Neuronal stem cell (in vitro differentiated cells): ENCODE measurements at regions not wholly inside any gene's neighbourhood (a gene's known extent, or its start where the extent isn't known, plus 50 kb on each side); places are given as distances from the start of the nearest gene placed in this dataset.

ENCODE experiments used
- DNase-seq: peaks from one replicate; pipeline ENCODE4 v3.0.0-alpha.2; 2013; ENCODE audit warnings: low spot score
- H2AFZ ChIP-seq: one replicate; pipeline ENCODE4 v1.6.1; 2013; ENCODE audit warnings: mild to moderate bottlenecking, low read length, inconsistent platforms
- H2AK5ac ChIP-seq: 2 replicates; pipeline ENCODE4 v1.6.1; 2013; ENCODE audit warnings: low read depth, mild to moderate bottlenecking, inconsistent platforms, low read length, moderate library complexity, mixed read lengths
- H2BK120ac ChIP-seq: 2 replicates; pipeline ENCODE4 v1.6.1; 2013; ENCODE audit warnings: low read depth, mild to moderate bottlenecking, inconsistent platforms, low read length, moderate library complexity, mixed read lengths
- H2BK12ac ChIP-seq: one replicate; pipeline ENCODE4 v1.6.1; 2013; ENCODE audit warnings: low read length, inconsistent platforms
- H2BK15ac ChIP-seq: 2 replicates; pipeline ENCODE4 v1.6.1; 2013; ENCODE audit warnings: mild to moderate bottlenecking, low read length, inconsistent platforms, mixed read lengths
- H2BK5ac ChIP-seq: one replicate; pipeline ENCODE4 v1.6.1; 2013; ENCODE audit warnings: inconsistent platforms, mild to moderate bottlenecking, low read length, moderate library complexity
- H3K14ac ChIP-seq: one replicate; pipeline ENCODE4 v1.6.1; 2013; ENCODE audit warnings: low read length, inconsistent platforms
- H3K18ac ChIP-seq: 2 replicates; pipeline ENCODE4 v1.6.1; 2013; ENCODE audit warnings: low read length, inconsistent platforms
- H3K23ac ChIP-seq: 2 replicates; pipeline ENCODE4 v1.6.1; 2013; ENCODE audit warnings: low read depth, mild to moderate bottlenecking, mixed read lengths, low read length, inconsistent platforms; ENCODE audit not compliant: poor library complexity
- H3K27ac ChIP-seq: replicated peaks from 3 replicates; pipeline ENCODE4 v1.5.1; 2013; ENCODE audit warnings: low read length, inconsistent platforms
- H3K27me3 ChIP-seq, 3 experiments: 2 replicates each; pipeline ENCODE4 v1.6.1; 2013; ENCODE audit warnings: low read length in 3 of 3, mild to moderate bottlenecking in 2 of 3, inconsistent platforms in 1 of 3, low read depth in 1 of 3, mixed read lengths in 1 of 3, moderate library complexity in 1 of 3; ENCODE audit not compliant: control insufficient read depth in 3 of 3, insufficient read depth in 3 of 3
- H3K36me3 ChIP-seq, 2 donors: replicated peaks in 1 of 2; 2 replicates each; pipeline ENCODE4 v1.6.1; 2013; ENCODE audit warnings: low read length in 2 of 2; ENCODE audit not compliant: control insufficient read depth in 2 of 2, insufficient read depth in 2 of 2
- H3K4ac ChIP-seq: 2 replicates; pipeline ENCODE4 v1.6.1; 2013; ENCODE audit warnings: inconsistent platforms, mild to moderate bottlenecking, low read length, moderate library complexity
- H3K4me1 ChIP-seq, 2 donors: 1 replicate in 1 of 2; 2 replicates in 1 of 2; pipeline ENCODE4 v1.6.1; 2013; ENCODE audit warnings: low read length in 2 of 2, low read depth in 1 of 2; ENCODE audit not compliant: control insufficient read depth in 2 of 2, insufficient read depth in 1 of 2
- H3K4me2 ChIP-seq: one replicate; pipeline ENCODE4 v1.6.1; 2013; ENCODE audit warnings: mild to moderate bottlenecking, low read length, inconsistent platforms; ENCODE audit not compliant: insufficient read depth, poor library complexity, severe bottlenecking
- H3K4me3 ChIP-seq, 2 donors: 2 replicates each; pipeline ENCODE4 v1.5.1; 2013; ENCODE audit warnings: low read length in 2 of 2, mild to moderate bottlenecking in 2 of 2, inconsistent platforms in 1 of 2, moderate library complexity in 1 of 2
- H3K79me1 ChIP-seq: one replicate; pipeline ENCODE4 v1.6.1; 2013; ENCODE audit warnings: low read depth, mild to moderate bottlenecking, inconsistent platforms, low read length, moderate library complexity
- H3K9ac ChIP-seq: one replicate; pipeline ENCODE4 v1.6.1; 2013; ENCODE audit warnings: mild to moderate bottlenecking, low read depth, low read length, inconsistent platforms; ENCODE audit not compliant: poor library complexity
- H3K9me3 ChIP-seq, 2 donors: replicated peaks in 1 of 2; 2 replicates each; pipeline versions ENCODE3 to v1.6.1; 2013; ENCODE audit warnings: low read length in 2 of 2, mild to moderate bottlenecking in 2 of 2, inconsistent platforms in 1 of 2, low read depth in 1 of 2, mixed read lengths in 1 of 2, moderate library complexity in 1 of 2; ENCODE audit not compliant: control insufficient read depth in 2 of 2, insufficient read depth in 1 of 2
- H4K8ac ChIP-seq: one replicate; pipeline ENCODE4 v1.6.1; 2013; ENCODE audit warnings: low read depth, mild to moderate bottlenecking, inconsistent platforms, low read length, moderate library complexity
- H4K91ac ChIP-seq: one replicate; pipeline ENCODE4 v1.6.1; 2013; ENCODE audit warnings: low read length, low read depth, mild to moderate bottlenecking, inconsistent platforms; ENCODE audit not compliant: poor library complexity
- WGBS, 2 donors: extraction: QIAGEN DNeasy Blood & Tissue Kit; methylation state at CpG; one replicate each; pipeline ENCODE4 v1.1.7; 2013; ENCODE audit warnings: missing lambda C conversion rate in 2 of 2, mixed read lengths in 1 of 2; ENCODE audit not compliant: insufficient read length in 2 of 2, insufficient replicate concordance in 1 of 2; ENCODE audit errors: extremely low coverage in 2 of 2; 5-methylcytosine and 5-hydroxymethylcytosine counted together

DNA sequence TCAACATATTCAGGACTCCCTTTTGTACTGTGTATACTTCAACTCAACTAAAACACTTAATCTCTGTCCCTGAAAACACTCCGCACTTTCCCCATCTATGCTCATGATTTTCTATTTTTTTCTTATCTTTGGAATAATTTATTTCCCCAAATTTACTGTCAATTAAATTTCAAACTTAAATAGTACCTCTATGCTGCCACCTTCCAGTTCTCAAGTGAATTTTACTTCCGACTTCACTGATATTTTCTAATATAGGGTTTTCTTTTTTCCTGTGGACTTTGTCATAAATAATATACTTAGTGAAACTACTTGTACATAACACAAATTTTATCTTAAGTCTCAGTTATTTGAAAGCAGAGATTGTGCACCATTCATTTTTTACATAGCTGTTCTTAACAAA, 1303.3 kb downstream of the OTOL1 start:
- Histone ChIP-seq H2BK15ac (no peak overlapping the region), H3K4me2 (no peak overlapping the region), H2AFZ (no peak overlapping the region), H2BK5ac (no peak overlapping the region), H3K27me3 (no peaks in the 10 kb centered on the region), H3K36me3 (no peaks in the 10 kb centered on the region), H3K9me3 (no peaks in the 10 kb centered on the region), H2BK12ac (no peak overlapping the region), H3K79me1 (no peaks in the 10 kb centered on the region), H3K18ac (no peak overlapping the region), H3K4ac (no peak overlapping the region), H2BK120ac (no peak overlapping the region), H3K14ac (no peak overlapping the region), H3K4me1 (no peaks in the 10 kb centered on the region), H3K27ac (no peak overlapping the region), H4K91ac (no peak overlapping the region), H4K8ac (no peak overlapping the region), H2AK5ac (no peak overlapping the region), H3K9ac (no peak overlapping the region), H3K4me3 (no peak overlapping the region), H3K23ac (no peak overlapping the region)
- WGBS, 2 donors, result no CpG with 5 or more reads among the region's 2 CpGs
- no peak for DNase-seq

DNA sequence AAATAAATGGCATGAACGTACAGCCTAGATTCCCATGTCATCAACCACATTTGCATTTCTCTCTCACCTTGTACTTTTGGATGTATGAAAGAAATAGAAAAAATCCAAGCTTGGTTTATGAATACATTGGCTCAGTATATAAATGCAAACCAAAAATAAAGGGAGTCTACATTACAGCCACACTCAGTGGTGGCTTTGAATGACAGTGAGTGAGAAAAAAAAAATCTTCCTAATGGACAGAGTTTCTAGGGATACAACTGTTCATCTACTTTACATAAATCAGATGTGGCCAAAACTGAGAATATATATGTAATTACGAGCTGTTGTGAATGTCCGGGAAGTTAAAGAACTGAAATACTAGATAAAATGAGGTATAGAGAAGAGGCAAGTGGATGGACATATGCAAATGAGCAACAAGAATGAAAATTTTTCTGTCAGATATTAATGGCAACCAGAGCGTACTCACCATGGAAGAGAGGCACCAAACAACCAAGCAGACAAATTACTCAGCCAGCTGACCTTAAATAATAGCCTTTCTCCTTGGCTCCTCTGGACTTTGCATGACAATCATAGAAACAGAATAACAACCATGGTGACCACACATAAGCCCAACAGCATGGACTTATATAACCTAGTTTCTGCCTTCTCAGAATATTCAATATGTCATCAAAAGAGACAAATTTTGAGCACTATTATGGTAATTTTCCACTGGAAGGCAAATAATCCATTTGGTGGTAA, 1305.8 kb downstream of the OTOL1 start:
- Histone ChIP-seq H2BK120ac (no peak overlapping the region), H3K9ac (no peak overlapping the region), H3K36me3 (no peaks in the 10 kb centered on the region), H2BK15ac (no peak overlapping the region), H3K9me3 (no peaks in the 10 kb centered on the region), H4K8ac (no peak overlapping the region), H4K91ac (no peak overlapping the region), H2BK5ac (no peak overlapping the region), H2AFZ (no peak overlapping the region), H3K4me2 (no peak overlapping the region), H3K27me3 (no peaks in the 10 kb centered on the region), H3K4me1 (no peaks in the 10 kb centered on the region), H3K18ac (no peak overlapping the region), H2BK12ac (no peak overlapping the region), H3K27ac (no peak overlapping the region), H3K14ac (no peak overlapping the region), H2AK5ac (no peak overlapping the region), H3K23ac (no peak overlapping the region), H3K4ac (no peak overlapping the region), H3K79me1 (no peaks in the 10 kb centered on the region), H3K4me3 (no peak overlapping the region)
- no peak for DNase-seq
- WGBS, 2 donors, result no CpG with 5 or more reads among the region's 4 CpGs

DNA sequence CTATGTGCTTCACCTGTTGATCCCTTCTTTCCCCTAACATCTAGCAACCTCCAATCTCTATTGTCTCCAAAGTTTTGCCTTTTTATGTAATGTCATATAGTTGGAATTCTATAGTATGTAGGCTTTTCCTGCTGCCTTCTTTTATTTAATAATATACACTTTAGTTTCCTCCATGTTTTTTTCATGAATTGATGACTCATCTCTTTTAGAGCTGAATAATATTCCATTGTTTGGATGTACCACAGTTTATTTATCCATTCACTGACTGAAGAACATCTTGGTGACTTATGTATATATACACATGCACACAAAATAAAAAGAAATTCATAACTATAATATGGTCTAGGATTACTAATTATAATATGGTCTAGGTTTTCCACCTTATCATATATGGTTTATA, 1314.2 kb downstream of the OTOL1 start:
- H3K36me3 ChIP-seq, result no peaks in the 10 kb centered on the region
- no peaks in the 10 kb centered on the region for H3K79me1 ChIP-seq
- H3K4me2 ChIP-seq, result no peak overlapping the region
- no peak overlapping the region for H2AFZ ChIP-seq
- no peak overlapping the region for H4K91ac ChIP-seq
- no peak overlapping the region for H2BK15ac ChIP-seq
- DNase-seq, result no peak
- no peak overlapping the region for H3K9ac ChIP-seq
- H3K27me3 ChIP-seq, result no peaks in the 10 kb centered on the region
- H3K4ac ChIP-seq, result no peak overlapping the region
- no peak overlapping the region for H2BK12ac ChIP-seq
- no peak overlapping the region for H3K14ac ChIP-seq
- H2BK5ac ChIP-seq, result no peak overlapping the region
- no peaks in the 10 kb centered on the region for H3K4me1 ChIP-seq
- no peak overlapping the region for H2AK5ac ChIP-seq
- H3K9me3 ChIP-seq, result no peaks in the 10 kb centered on the region
- no peak overlapping the region for H3K27ac ChIP-seq
- H3K23ac ChIP-seq, result no peak overlapping the region
- no peak overlapping the region for H4K8ac ChIP-seq
- H3K4me3 ChIP-seq, result no peak overlapping the region
- no peak overlapping the region for H3K18ac ChIP-seq
- no peak overlapping the region for H2BK120ac ChIP-seq

DNA sequence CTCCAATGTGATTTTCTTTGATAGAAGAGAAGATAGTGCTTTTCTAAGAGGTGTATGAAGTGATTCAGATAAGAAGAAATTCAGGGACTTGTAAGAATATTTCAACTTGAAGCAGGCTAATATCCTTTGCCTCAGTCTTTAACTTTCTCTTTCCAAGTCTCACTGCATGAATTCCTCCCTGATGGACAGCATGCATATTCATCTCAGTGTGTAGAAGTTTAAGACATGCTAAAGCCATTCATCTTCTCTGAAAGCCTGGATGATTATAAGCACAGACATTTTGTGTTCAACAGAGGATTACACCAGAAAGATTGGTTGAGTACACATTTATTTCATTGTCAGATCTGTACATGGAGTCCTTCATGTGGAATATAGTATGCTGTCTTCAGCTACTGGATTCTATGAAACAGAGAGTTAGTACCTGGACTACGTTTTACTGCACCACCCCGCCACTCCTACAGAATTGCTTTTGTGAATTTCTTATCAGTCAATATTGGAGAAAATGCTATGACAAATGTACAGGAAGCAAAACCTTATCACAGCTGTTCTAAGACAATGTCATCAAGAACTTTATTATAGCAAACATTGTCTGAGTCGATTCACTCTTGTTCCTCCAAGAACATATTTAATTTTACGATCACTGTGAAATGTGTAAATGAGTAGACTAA, 1346.1 kb downstream of the OTOL1 start:
- Histone ChIP-seq H3K9ac (no peak overlapping the region), H3K4ac (no peak overlapping the region), H3K4me3 (no peak overlapping the region), H2AK5ac (no peak overlapping the region), H3K4me1 (no peaks in the 10 kb centered on the region), H2BK120ac (no peak overlapping the region), H3K14ac (no peak overlapping the region), H4K8ac (no peak overlapping the region), H3K79me1 (no peaks in the 10 kb centered on the region), H3K36me3 (no peaks in the 10 kb centered on the region), H4K91ac (no peak overlapping the region), H2BK15ac (no peak overlapping the region), H2BK12ac (no peak overlapping the region), H3K23ac (no peak overlapping the region), H2AFZ (peak overlapping the region; percentile 53), H3K27ac (no peak overlapping the region), H3K27me3 (no peaks in the 10 kb centered on the region), H3K4me2 (no peak overlapping the region), H3K18ac (no peak overlapping the region), H2BK5ac (no peak overlapping the region), H3K9me3 (no peaks in the 10 kb centered on the region)
- WGBS, 2 donors, result no CpG with 5 or more reads among the region's 4 CpGs
- DNase-seq, result no peak
